Right lobe of liver (tissue), 6 donors: ENCODE measurements at regions not wholly inside any gene's neighbourhood (a gene's known extent, or its start where the extent isn't known, plus 50 kb on each side); places are given as distances from the start of the nearest gene placed in this dataset.

Experiments
- ATAC-seq, 4 donors: fragments of 200-7000 bp; cut with Tn5 transposase; one replicate each; pipeline ENCODE4 v1.9.1; 2020; ENCODE audit warnings: mild to moderate bottlenecking in 4 of 4, moderate library complexity in 4 of 4
- DNase-seq, 3 donors: peaks; one replicate each; pipeline ENCODE4 v3.0.0-alpha.2; 2020
- H3K27ac ChIP-seq, 3 donors: fragments of 200-600 bp; one replicate each; pipeline ENCODE4 v1.8.0; 2022
- H3K27me3 ChIP-seq, 2 donors: fragments of 200-600 bp; one replicate each; pipeline ENCODE4 v1.8.0; 2022
- H3K36me3 ChIP-seq, 4 donors: fragments of 200-600 bp; sonication (generic) in 1 of 4; one replicate each; pipeline versions ENCODE4 v1.5.1 to v1.8.0; 2017 to 2022; ENCODE audit warnings: control low read depth in 1 of 4
- H3K4me1 ChIP-seq, 4 donors: fragments of 200-600 bp; sonication (generic) in 1 of 4; one replicate each; pipeline versions ENCODE4 v1.5.1 to v1.8.0; 2017 to 2022; ENCODE audit warnings: control low read depth in 1 of 4
- H3K4me3 ChIP-seq, 3 donors: fragments of 200-600 bp; one replicate each; pipeline ENCODE4 v1.8.0; 2022
- H3K9me3 ChIP-seq, 4 donors: fragments of 200-600 bp; sonication (generic) in 1 of 4; one replicate each; pipeline versions ENCODE4 v1.5.1 to v1.8.0; 2017 to 2022; ENCODE audit warnings: control low read depth in 1 of 4
- CTCF ChIP-seq, 4 donors: fragments of 200-600 bp in 3 of 4; fragments of 450-650 bp in 1 of 4; IDR thresholded peaks; one replicate each; pipeline versions ENCODE4 v1.5.1 to v1.8.0; 2016 to 2022; ENCODE audit warnings: antibody characterized with exemption in 4 of 4, mild to moderate bottlenecking in 2 of 4
- POLR2A ChIP-seq: fragments of 450-650 bp; IDR thresholded peaks from one replicate; pipeline ENCODE4 v1.6.1; 2017; ENCODE audit warnings: antibody characterized with exemption, mild to moderate bottlenecking
- WGBS: methylation state at CpG from one replicate; pipeline ENCODE4 v1.1.6; 2018; ENCODE audit warnings: low coverage, low lambda C conversion rate; ENCODE audit not compliant: insufficient coverage; ENCODE audit errors: missing lambda C conversion rate; 5-methylcytosine and 5-hydroxymethylcytosine counted together
- intact Hi-C, 2 donors: fragments of 100-400 bp; cut with DNase I; formaldehyde crosslinking; loops; one replicate each; pipeline versions ENCODE4 v1.11.2 to v1.14.1; 2022
- donor health status: DM: no; HTN: yes; CAD: no.
- donor health status: DM: no; HTN: no; CAD: no.
- donor health status: DM: no; HTN: no; CAD: no.
- donor health status: DM: no; HTN: yes; CAD: no.
- donor health status: DM: no; HTN: yes; CAD: no.

GRCh38 chr9:82894961-82895821 lies 167.8 kb downstream of the RASEF start:
- no peaks in the 10 kb centered on the region for H3K4me1 ChIP-seq
- no peaks in the 10 kb centered on the region for H3K27me3 ChIP-seq
- TF ChIP-seq POLR2A (no peak), CTCF (IDR thresholded peaks at IDR 0.05) (no peak)
- intact Hi-C loops: no loop called here
- no peak for DNase-seq
- H3K9me3 ChIP-seq: no peaks in the 10 kb centered on the region
- H3K27ac ChIP-seq: no peak overlapping the region
- WGBS: 53% methylated on average over 4 of the region's 4 CpGs
- H3K36me3 ChIP-seq: no peaks in the 10 kb centered on the region
- no peak overlapping the region for H3K4me3 ChIP-seq
- no peak for ATAC-seq

DNA sequence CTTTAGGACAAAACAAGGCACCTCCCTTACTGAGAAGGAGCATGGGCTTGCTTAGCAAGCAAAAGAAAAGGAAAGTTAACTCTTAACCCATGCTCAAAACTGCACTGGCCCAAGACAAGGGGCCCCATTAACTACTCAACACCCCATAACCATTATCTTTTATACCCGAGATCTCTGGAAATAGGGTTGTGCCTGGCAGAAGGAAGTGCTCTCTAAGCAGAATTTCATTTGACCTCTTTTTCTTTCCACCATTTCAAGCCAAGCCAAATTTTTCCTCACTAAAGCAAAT lies 167.2 kb downstream of the RASEF start:
- Histone ChIP-seq H3K27me3 (no peaks in the 10 kb centered on the region), H3K36me3 (no peaks in the 10 kb centered on the region), H3K4me1 (no peaks in the 10 kb centered on the region), H3K27ac (no peak overlapping the region), H3K9me3 (no peaks in the 10 kb centered on the region), H3K4me3 (no peak overlapping the region)
- WGBS: 44% methylated on average over 1 of the region's 1 CpG
- DNase-seq: no peak
- intact Hi-C loops: no loop called here
- no peak for ATAC-seq
- TF ChIP-seq CTCF (IDR thresholded peaks at IDR 0.05) (no peak), POLR2A (no peak)

DNA sequence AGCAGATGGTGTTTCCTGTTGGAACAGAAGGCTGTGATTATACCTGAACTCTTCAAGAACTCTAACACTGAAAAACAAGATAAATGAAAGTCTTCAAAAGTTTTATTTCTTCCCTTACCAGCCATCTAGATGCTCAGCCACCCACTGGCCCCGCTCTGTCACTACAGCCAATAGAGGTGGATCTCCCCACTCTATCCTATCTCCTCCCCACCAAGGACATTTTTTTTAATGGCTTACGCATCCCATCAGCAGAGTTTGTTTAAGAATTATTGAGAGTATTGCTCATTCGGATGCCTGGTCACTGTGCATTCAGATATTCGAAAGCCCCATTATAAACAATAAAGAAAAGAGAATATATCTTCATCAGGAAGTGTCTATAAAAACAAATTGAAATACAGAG lies 159.4 kb downstream of the RASEF start:
- Histone ChIP-seq H3K36me3 (no peaks in the 10 kb centered on the region), H3K9me3 (no peaks in the 10 kb centered on the region), H3K4me1 (no peaks in the 10 kb centered on the region), H3K27ac (no peak overlapping the region), H3K4me3 (no peak overlapping the region), H3K27me3 (no peaks in the 10 kb centered on the region)
- ATAC-seq: no peak
- intact Hi-C loops: no loop called here
- DNase-seq: no peak
- WGBS: 75% methylated on average over 4 of the region's 4 CpGs
- TF ChIP-seq CTCF (IDR thresholded peaks at IDR 0.05) (no peak), POLR2A (no peak)

DNA sequence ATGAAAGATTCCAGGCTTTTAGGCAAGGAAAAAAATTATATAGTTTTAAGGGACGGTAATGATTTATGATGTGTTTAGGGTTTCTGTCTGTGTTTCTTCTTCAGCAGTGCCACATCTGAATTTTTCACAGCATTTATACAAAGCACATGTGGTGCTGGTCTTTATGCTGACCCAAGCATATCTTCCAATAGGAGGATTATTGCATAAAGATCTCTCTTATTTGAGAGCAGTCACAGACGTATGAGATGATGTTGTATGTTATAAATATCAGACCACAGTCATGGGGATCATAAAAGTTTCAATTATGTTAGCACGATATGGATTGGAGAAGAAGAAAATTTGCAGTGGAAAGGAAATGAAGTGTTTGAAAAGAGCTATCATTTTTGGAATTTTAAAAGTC lies 150.9 kb downstream of the RASEF start:
- H3K27ac ChIP-seq: no peak overlapping the region
- 38% methylated on average over 3 of the region's 3 CpGs for WGBS
- no peak overlapping the region for H3K4me3 ChIP-seq
- H3K36me3 ChIP-seq: no peaks in the 10 kb centered on the region
- no peaks in the 10 kb centered on the region for H3K9me3 ChIP-seq
- H3K4me1 ChIP-seq: no peaks in the 10 kb centered on the region
- DNase-seq: no peak
- H3K27me3 ChIP-seq: no peaks in the 10 kb centered on the region
- ATAC-seq: no peak
- intact Hi-C loops: no loop called here
- no peak for TF ChIP-seq POLR2A
- TF ChIP-seq CTCF (IDR thresholded peaks at IDR 0.05): no peak
